Natural killer cell treated with Interleukin-12 subunit alpha and Interleukin-12 subunit beta and Interleukin-15 and Interleukin-18, amount 100 ng/mL, for 72 hours (primary cell): ENCODE measurements at regions not wholly inside any gene's neighbourhood (a gene's known extent, or its start where the extent isn't known, plus 50 kb on each side); places are given as distances from the start of the nearest gene placed in this dataset.

Experiments
- ATAC-seq, 2 donors: fragments of 150-1000 bp; cut with Tn5 transposase in 1 of 2; sonication (Bioruptor Pico), chemical (Tn5 transposase) in 1 of 2; 2 replicates each; pipeline ENCODE4 v1.10.0; 2021
- DNase-seq: peaks from one replicate; pipeline ENCODE4 v3.0.0; 2022; ENCODE audit warnings: low spot score
- H3K27ac Mint-ChIP-seq, 2 donors: 1 replicate in 1 of 2; 2 replicates in 1 of 2; pipeline ENCODE4 v1.8.0; 2022; ENCODE audit warnings: mixed read lengths in 2 of 2, mild to moderate bottlenecking in 1 of 2, moderate library complexity in 1 of 2
- H3K27me3 Mint-ChIP-seq, 2 donors: 1 replicate in 1 of 2; 2 replicates in 1 of 2; pipeline ENCODE4 v1.8.0; 2022; ENCODE audit warnings: mixed read lengths in 2 of 2
- H3K36me3 Mint-ChIP-seq: one replicate; pipeline ENCODE4 v1.8.0; 2022; ENCODE audit warnings: mixed read lengths
- H3K4me1 Mint-ChIP-seq, 2 donors: 1 replicate in 1 of 2; 2 replicates in 1 of 2; pipeline ENCODE4 v1.8.0; 2022; ENCODE audit warnings: low read depth in 2 of 2, mixed read lengths in 2 of 2, mild to moderate bottlenecking in 1 of 2
- H3K4me3 Mint-ChIP-seq: one replicate; pipeline ENCODE4 v1.8.0; 2022; ENCODE audit warnings: mixed read lengths
- H3K9me3 Mint-ChIP-seq: 2 replicates; pipeline ENCODE4 v1.8.0; 2022; ENCODE audit warnings: mixed read lengths

GRCh38 chr3:194858382-194858781, 172.7 kb downstream of the FAM43A start:
- H3K4me1 Mint-ChIP-seq: peaks cover 3 to 4% of the 10 kb centered on the region in 2 donors
- DNase-seq (no peak), ATAC-seq (no peak)
- H3K36me3 Mint-ChIP-seq: no peaks in the 10 kb centered on the region
- peaks cover 18 to 22% of the 10 kb centered on the region in 2 donors for H3K27me3 Mint-ChIP-seq
- H3K4me3 Mint-ChIP-seq: no peak overlapping the region
- no peak overlapping the region for H3K27ac Mint-ChIP-seq
- H3K9me3 Mint-ChIP-seq: no peaks in the 10 kb centered on the region

DNA sequence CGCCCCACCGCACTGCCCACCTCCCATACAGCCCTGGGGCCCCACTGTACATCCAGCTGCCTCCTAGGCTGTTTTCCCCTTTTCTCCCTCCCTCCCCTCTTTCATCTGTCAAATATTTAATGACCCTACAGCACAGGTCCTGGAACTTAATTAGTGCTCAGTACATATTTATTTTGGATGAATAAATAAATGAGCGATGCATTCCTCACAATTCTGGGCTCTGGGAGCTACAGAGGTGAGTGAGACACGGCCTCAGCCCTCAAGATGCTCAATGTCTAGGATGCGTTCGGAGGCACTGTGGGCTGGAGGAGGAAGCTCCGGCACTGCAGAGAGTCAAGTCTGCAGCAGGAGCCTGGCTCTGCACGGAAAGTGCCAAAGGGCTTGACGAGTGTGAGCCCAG, 175.0 kb downstream of the FAM43A start:
- Mint-ChIP-seq H3K27me3 (peaks cover 11 to 16% of the 10 kb centered on the region in 2 donors), H3K36me3 (no peaks in the 10 kb centered on the region), H3K27ac (no peak overlapping the region), H3K4me1 (peaks cover 0 to 4% of the 10 kb centered on the region in 2 donors), H3K4me3 (no peak overlapping the region), H3K9me3 (no peaks in the 10 kb centered on the region)
- no peak for DNase-seq
- no peak for ATAC-seq

GRCh38 chr3:194861375-194861774, 175.7 kb downstream of the FAM43A start:
- no peak for DNase-seq
- Mint-ChIP-seq H3K4me3 (no peak overlapping the region), H3K36me3 (no peaks in the 10 kb centered on the region), H3K9me3 (no peaks in the 10 kb centered on the region), H3K27me3 (peaks cover 11 to 23% of the 10 kb centered on the region in 2 donors), H3K4me1 (peaks cover 0 to 4% of the 10 kb centered on the region in 2 donors), H3K27ac (no peak overlapping the region)
- no peak for ATAC-seq

DNA sequence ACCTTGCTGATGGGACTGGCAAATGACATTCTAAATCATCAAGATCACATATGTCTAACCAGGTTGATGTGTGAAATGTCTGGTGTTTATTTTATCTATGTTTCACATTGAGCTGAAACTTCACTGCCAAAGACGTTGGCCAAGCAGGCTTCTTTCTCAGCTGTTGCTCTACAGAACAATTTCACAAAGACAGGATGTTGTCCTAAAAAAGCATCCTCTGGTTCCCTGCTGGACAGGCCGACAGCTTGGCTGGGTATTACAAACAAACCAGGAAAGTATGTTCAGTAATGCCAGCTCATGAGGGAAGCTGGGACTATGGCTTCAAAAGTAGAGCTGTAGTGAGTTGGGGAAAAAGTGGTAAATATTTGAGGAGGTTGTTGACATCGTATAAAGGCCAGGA, 179.4 kb downstream of the FAM43A start:
- H3K9me3 Mint-ChIP-seq: no peaks in the 10 kb centered on the region
- H3K4me1 Mint-ChIP-seq: peaks cover 4% of the 10 kb centered on the region in 2 donors
- H3K4me3 Mint-ChIP-seq: no peak overlapping the region
- H3K27ac Mint-ChIP-seq: no peak overlapping the region
- H3K27me3 Mint-ChIP-seq: peaks cover 25 to 48% of the 10 kb centered on the region in 2 donors
- DNase-seq (no peak), ATAC-seq (no peak)
- H3K36me3 Mint-ChIP-seq: no peaks in the 10 kb centered on the region

DNA sequence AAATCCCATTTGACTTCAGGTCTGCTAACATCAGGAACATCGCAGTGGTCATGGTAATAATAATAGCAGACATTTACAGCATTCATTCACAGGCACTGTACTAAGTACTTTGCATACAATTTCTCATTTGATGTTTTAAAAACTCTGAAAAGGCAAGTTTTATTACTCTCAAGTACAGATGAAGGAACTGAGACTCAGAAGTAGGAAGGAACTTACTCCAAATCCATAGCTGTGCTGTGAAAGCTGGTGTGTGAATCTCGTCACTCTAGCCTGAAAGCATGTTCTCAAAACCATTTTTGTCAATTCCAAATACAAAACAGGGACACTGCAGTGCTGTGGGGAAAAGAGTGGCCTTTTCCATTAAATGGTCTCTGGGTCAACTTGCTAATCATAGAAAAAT, 179.9 kb downstream of the FAM43A start:
- ATAC-seq (no peak), DNase-seq (no peak)
- H3K9me3 Mint-ChIP-seq: no peaks in the 10 kb centered on the region
- peaks cover 25 to 48% of the 10 kb centered on the region in 2 donors for H3K27me3 Mint-ChIP-seq
- H3K4me1 Mint-ChIP-seq: peaks cover 4% of the 10 kb centered on the region in 2 donors
- no peak overlapping the region for H3K27ac Mint-ChIP-seq
- no peak overlapping the region for H3K4me3 Mint-ChIP-seq
- H3K36me3 Mint-ChIP-seq: no peaks in the 10 kb centered on the region

DNA sequence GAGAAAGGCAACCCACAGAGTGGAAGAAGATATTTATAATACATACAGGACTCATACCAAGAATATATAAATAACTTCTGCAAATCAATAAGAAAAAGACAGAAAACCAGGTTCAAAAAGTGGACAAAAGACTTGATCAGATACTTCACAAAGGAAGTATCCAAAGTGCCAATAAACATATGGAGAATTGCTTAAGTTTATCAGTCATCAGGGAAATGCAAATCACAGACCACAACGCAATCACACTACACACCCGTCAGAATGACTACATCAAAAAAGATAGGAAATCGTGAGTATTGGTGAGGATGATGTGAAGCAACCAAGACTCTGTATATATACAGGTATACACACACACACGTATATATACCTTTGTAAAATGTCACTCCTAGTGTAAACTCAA, 180.6 kb downstream of the FAM43A start:
- H3K9me3 Mint-ChIP-seq: no peaks in the 10 kb centered on the region
- peaks cover 4% of the 10 kb centered on the region in 2 donors for H3K4me1 Mint-ChIP-seq
- H3K36me3 Mint-ChIP-seq: no peaks in the 10 kb centered on the region
- H3K4me3 Mint-ChIP-seq: no peak overlapping the region
- DNase-seq (no peak), ATAC-seq (no peak)
- peaks cover 25 to 48% of the 10 kb centered on the region in 2 donors for H3K27me3 Mint-ChIP-seq
- no peak overlapping the region for H3K27ac Mint-ChIP-seq

DNA sequence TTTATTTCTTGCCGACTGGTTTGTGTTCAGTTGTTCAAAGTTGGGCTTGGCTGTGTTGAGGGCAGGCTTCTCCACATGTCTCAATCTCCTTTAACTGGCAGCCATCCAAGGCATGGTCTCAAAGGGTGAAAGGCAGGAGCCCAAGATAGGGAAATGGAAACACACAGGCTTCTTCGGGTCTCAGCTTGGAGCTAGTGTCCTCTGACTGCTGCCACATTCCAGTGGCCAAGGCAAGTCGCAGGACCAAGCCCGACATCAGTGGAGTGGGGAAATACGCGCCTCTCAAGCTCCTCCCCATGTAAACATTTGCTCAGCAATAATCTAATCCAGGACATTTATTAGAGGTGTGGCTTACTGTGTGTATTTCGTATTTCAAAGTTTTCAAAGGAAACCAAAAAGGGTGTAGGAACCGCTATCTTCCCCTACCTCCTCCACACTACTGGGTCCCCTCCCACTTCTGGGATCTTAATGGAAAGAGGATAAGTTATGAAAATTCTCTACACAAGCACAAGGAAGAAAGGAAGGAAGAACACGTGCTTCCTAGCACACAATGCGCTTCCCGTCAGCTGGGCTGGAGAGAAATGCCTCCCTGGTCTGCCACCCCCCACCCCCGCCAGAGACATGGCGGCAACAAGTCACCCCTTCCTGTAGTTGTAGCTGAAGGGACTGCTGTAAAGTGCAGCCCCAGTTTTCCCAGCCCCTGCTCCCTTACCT, 181.7 kb downstream of the FAM43A start:
- Mint-ChIP-seq H3K4me3 (no peak overlapping the region), H3K27me3 (peaks cover 27 to 41% of the 10 kb centered on the region in 2 donors), H3K27ac (no peak overlapping the region), H3K4me1 (peaks cover 0 to 8% of the 10 kb centered on the region in 2 donors), H3K36me3 (no peaks in the 10 kb centered on the region), H3K9me3 (no peaks in the 10 kb centered on the region)
- no peak for DNase-seq
- no peak for ATAC-seq

DNA sequence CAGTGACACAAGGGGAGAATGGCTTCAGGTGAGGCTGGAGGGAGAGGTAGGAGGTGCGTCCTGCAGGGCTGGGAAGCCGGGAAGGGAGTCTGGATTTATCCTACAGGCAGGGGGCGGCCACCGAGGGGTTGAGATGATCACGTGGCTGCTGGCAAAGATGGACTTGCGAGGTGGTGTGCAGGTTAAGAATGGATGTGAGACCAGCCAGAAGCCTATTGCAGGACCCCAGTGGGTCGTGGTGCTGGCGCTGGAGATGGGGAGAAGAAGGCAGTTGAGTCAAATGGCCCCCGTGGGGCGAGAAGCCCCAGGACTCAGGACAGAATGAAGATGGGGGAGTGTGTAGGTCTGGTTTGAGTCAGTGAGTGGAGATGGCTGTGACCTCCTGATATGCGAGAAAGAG, 183.1 kb downstream of the FAM43A start:
- Mint-ChIP-seq H3K36me3 (no peaks in the 10 kb centered on the region), H3K4me3 (no peak overlapping the region), H3K4me1 (peaks cover 0 to 8% of the 10 kb centered on the region in 2 donors), H3K9me3 (no peaks in the 10 kb centered on the region), H3K27me3 (peaks cover 20 to 31% of the 10 kb centered on the region in 2 donors), H3K27ac (peak overlapping the region in 1 of 2 donors; percentile 14)
- DNase-seq: no peak
- no peak for ATAC-seq

DNA sequence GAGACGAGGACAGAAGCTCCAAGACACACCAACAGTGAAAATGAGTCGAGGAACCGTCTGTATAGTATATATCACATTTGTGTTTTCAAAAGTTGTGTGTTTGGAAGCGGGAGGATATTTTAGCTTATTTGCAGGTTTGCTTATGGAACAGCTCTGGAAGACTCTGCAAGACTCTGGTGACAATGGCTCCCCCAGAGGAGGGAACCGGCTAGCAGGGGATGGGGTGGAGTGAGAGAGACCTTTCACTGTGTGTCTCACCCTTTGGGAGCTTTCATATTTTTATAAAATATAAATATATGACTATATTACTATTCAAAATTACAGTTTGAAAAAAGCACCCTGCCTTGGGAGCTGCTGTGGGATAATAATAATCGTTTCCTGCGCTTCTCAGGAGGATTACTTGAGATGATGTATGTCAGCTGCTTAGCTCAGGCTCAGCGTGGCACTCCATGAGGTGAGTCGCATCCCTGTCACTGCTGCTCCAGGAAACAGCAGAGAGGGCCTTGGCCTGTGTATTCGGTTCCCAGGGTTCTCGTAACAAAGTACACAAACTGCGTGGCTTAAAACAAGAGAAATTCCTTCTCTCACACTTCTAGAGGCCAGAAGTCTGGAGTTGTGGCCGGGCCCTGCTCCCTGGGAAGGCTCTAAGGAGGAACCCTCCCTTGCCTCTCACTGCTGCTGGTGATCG, 183.9 kb downstream of the FAM43A start:
- DNase-seq (no peak), ATAC-seq (no peak)
- Mint-ChIP-seq H3K4me3 (no peak overlapping the region), H3K9me3 (no peaks in the 10 kb centered on the region), H3K4me1 (peaks cover 0 to 8% of the 10 kb centered on the region in 2 donors), H3K27ac (no peak overlapping the region), H3K27me3 (peaks cover 20 to 31% of the 10 kb centered on the region in 2 donors), H3K36me3 (no peaks in the 10 kb centered on the region)

GRCh38 chr3:194870394-194871110, 184.9 kb downstream of the FAM43A start:
- Mint-ChIP-seq H3K4me1 (peaks cover 0 to 11% of the 10 kb centered on the region in 2 donors), H3K27ac (no peak overlapping the region), H3K4me3 (no peak overlapping the region), H3K27me3 (peaks cover 23 to 37% of the 10 kb centered on the region in 2 donors), H3K9me3 (no peaks in the 10 kb centered on the region), H3K36me3 (no peaks in the 10 kb centered on the region)
- ATAC-seq (peak in 1 of 2 donors; percentile 36), DNase-seq (no peak)

DNA sequence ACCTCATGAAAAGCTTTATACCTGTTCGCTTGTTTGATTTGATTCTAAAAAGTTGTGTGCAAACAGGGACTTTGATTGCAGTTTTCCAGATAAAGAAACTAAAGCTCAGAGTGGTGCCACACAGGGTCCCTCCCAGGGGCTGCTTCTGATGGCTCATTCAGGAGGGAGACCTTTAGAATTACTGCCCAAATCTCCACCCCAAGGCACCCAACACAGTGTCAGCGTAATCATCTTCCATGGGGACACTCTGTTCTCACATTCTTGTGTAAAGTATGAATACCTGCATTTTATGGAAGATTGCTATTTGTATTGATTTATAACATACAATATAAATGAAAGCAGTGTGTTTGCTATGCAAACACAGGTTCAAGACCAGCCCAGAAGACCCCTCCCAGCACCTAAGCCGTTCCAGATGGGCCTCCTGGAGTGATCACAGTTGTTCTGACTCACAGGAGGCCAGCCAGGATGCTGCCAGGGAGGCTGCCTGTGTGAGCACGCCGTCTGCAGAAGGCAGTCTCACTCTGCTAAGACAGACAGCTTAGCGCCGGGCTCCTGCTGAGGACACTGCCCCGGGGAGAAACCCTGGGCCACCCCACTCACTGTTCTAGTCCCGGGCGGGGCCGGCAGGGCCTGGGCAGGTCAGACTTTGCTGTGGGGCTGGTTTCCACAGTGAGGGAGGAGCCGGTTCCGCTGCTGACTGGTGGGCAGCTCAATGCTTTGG, 185.6 kb downstream of the FAM43A start:
- Mint-ChIP-seq H3K4me3 (no peak overlapping the region), H3K27ac (no peak overlapping the region), H3K36me3 (no peaks in the 10 kb centered on the region), H3K4me1 (peaks cover 0 to 11% of the 10 kb centered on the region in 2 donors), H3K9me3 (no peaks in the 10 kb centered on the region), H3K27me3 (peaks cover 23 to 32% of the 10 kb centered on the region in 2 donors)
- DNase-seq (no peak), ATAC-seq (no peak)

DNA sequence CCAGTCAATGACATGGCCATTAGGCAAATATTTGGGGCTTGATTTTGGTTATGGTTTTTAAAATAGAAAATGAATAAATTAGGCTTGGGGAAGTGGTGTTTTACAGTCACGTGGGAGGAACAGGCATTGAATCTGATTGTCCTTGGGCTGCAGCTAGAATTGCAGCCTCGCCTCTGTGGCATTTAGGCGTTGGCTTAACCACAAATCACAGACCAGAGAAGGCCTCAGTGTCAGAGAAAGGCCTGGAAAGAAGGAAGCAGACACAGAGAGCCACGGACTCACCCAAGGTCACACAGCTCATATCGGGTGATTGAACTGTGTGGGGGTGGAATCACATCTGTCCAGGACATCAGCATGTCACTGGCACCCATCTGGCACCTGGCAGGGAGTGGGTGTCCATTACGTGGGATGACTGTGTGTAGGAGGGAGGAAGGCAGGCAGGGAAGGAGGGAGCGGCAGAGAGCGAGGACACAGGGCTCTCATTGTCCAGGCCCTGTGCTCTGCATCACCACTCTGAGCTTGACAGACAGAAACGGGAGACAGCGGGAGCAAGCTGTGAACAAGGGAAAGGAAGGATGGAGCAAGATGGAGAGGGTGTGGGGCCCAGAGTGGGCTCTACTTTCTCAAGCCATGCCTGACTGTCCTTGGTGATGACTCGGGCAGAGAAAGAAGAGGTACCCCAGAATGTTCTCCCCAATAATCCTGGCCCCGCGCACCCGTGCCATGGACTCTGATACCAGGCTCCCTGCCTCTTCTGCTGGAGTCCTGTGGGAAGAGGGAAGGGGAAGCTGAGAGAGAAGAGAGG, 186.4 kb downstream of the FAM43A start:
- ATAC-seq (no peak), DNase-seq (no peak)
- Mint-ChIP-seq H3K27me3 (peaks cover 22 to 29% of the 10 kb centered on the region in 2 donors), H3K4me3 (no peak overlapping the region), H3K36me3 (no peaks in the 10 kb centered on the region), H3K27ac (peak overlapping the region in 1 of 2 donors; percentile 50), H3K4me1 (peaks cover 0 to 11% of the 10 kb centered on the region in 2 donors), H3K9me3 (no peaks in the 10 kb centered on the region)

GRCh38 chr3:194872669-194872977, 186.9 kb downstream of the FAM43A start:
- H3K4me3 Mint-ChIP-seq: no peak overlapping the region
- ATAC-seq (no peak), DNase-seq (no peak)
- peaks cover 23 to 29% of the 10 kb centered on the region in 2 donors for H3K27me3 Mint-ChIP-seq
- no peaks in the 10 kb centered on the region for H3K36me3 Mint-ChIP-seq
- H3K27ac Mint-ChIP-seq: peak overlapping the region in 1 of 2 donors; percentile 50
- peaks cover 0 to 8% of the 10 kb centered on the region in 2 donors for H3K4me1 Mint-ChIP-seq
- H3K9me3 Mint-ChIP-seq: no peaks in the 10 kb centered on the region
